ENCODE measurements at regions not wholly inside any gene's neighbourhood (a gene's known extent, or its start where the extent isn't known, plus 50 kb on each side); places are given as distances from the start of the nearest gene placed in this dataset.

DNA sequence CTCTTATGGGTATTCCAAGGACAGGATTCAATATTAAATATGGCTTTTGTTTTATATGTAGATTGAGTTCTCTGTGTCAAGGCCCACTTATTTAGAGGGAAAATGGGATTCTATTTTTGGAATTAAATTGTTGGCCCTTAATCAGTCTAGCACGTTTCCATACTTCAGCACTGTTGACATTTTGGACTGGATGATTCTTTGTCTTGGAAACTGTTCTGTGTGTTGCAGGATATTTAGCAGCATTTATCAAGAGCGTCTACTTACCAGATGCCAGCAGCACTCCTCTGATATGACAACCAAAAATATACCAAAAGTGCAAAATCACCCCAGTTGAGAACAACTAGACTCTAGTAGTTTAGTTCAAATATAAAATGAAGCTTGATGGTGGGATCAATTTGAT, 1027.0 kb upstream of the COX7C start:
- Histone ChIP-seq H3K27me3 (no peaks in the 10 kb centered on the region), H3K4me1 (no peaks in the 10 kb centered on the region), H3K9me3 (peaks cover 0 to 5% (median 1%) of the 10 kb centered on the region in 4 donors), H3K36me3 (no peaks in the 10 kb centered on the region), H3K4me3 (no peak overlapping the region), H3K27ac (no peak overlapping the region)
- WGBS, 2 donors = 54 to 75% methylated on average over 2 of the region's 2 CpGs
- no peak for DNase-seq
- no peak for TF ChIP-seq EP300 (IDR thresholded peaks at IDR 0.05)
- TF ChIP-seq, protein P1, sequence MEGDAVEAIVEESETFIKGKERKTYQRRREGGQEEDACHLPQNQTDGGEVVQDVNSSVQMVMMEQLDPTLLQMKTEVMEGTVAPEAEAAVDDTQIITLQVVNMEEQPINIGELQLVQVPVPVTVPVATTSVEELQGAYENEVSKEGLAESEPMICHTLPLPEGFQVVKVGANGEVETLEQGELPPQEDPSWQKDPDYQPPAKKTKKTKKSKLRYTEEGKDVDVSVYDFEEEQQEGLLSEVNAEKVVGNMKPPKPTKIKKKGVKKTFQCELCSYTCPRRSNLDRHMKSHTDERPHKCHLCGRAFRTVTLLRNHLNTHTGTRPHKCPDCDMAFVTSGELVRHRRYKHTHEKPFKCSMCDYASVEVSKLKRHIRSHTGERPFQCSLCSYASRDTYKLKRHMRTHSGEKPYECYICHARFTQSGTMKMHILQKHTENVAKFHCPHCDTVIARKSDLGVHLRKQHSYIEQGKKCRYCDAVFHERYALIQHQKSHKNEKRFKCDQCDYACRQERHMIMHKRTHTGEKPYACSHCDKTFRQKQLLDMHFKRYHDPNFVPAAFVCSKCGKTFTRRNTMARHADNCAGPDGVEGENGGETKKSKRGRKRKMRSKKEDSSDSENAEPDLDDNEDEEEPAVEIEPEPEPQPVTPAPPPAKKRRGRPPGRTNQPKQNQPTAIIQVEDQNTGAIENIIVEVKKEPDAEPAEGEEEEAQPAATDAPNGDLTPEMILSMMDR (IDR thresholded peaks at IDR 0.05) = no peak
- no peak for TF ChIP-seq POLR2AphosphoS5 (IDR thresholded peaks at IDR 0.05)
- no peak for TF ChIP-seq POLR2A (IDR thresholded peaks at IDR 0.05)
- intact Hi-C loops (cut with DNase I) = no loop called here

DNA sequence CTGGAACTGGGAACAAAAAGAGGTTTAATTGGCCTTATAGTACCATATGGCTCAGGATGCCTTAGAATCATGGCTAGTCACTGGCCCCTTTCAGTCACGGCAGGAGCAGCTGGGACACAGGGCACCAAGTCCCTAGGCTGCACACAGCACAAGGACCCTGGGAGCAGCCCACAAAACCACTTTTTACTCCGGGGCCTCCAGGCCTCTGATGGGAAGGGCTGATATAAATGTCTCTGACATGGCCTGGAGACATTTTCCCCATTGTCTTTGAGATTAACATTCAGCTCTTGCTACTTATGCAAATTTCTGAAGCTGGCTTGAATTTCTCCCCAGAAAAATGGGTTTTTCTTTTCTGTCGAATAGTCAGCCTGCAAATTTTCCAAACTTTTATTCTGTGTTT, 1026.4 kb upstream of the COX7C start:
- DNase-seq = no peak
- 80 to 85% methylated on average over 3 of the region's 3 CpGs for whole genome bisulfite sequencing, 2 donors
- TF ChIP-seq POLR2AphosphoS5 (IDR thresholded peaks at IDR 0.05) (no peak), EP300 (IDR thresholded peaks at IDR 0.05) (no peak), POLR2A (IDR thresholded peaks at IDR 0.05) (no peak)
- TF ChIP-seq, protein P1 (IDR thresholded peaks at IDR 0.05) = no peak
- intact Hi-C loops (cut with DNase I) = no loop called here
- H3K9me3 ChIP-seq = peaks cover 0 to 1% (median under 1%) of the 10 kb centered on the region in 4 donors
- no peaks in the 10 kb centered on the region for H3K4me1 ChIP-seq
- H3K27me3 ChIP-seq = no peaks in the 10 kb centered on the region
- H3K4me3 ChIP-seq = no peak overlapping the region
- H3K27ac ChIP-seq = no peak overlapping the region
- H3K36me3 ChIP-seq = no peaks in the 10 kb centered on the region

DNA sequence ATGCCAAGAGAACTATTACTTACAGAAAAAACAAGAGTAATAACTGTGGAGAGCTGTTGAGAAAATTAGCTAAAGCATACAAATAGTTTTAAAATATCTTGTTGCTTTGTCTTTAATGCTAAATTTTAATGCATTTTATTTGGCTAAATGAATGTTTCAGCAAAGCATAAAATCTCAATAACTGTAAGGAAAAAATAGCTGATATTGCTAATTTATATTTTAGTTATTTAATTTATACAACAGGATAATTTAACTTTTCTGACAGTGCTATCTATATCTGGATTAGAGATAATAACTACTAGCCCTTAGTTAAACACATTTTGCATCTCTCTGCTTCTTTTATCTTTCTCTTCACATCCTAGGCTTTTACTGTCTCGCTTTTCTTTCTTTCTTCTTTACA, 1014.9 kb upstream of the COX7C start:
- intact Hi-C loops (cut with DNase I) = no loop called here
- Histone ChIP-seq H3K27me3 (no peaks in the 10 kb centered on the region), H3K27ac (no peak overlapping the region), H3K36me3 (no peaks in the 10 kb centered on the region), H3K4me3 (no peak overlapping the region), H3K4me1 (no peaks in the 10 kb centered on the region), H3K9me3 (no peaks in the 10 kb centered on the region)
- no peak for DNase-seq
- TF ChIP-seq POLR2AphosphoS5 (IDR thresholded peaks at IDR 0.05) (no peak), EP300 (IDR thresholded peaks at IDR 0.05) (no peak), POLR2A (IDR thresholded peaks at IDR 0.05) (no peak)
- TF ChIP-seq, protein P1 (IDR thresholded peaks at IDR 0.05) = no peak
- WGBS, 2 donors = 85 to 91% methylated on average over 1 of the region's 1 CpG

DNA sequence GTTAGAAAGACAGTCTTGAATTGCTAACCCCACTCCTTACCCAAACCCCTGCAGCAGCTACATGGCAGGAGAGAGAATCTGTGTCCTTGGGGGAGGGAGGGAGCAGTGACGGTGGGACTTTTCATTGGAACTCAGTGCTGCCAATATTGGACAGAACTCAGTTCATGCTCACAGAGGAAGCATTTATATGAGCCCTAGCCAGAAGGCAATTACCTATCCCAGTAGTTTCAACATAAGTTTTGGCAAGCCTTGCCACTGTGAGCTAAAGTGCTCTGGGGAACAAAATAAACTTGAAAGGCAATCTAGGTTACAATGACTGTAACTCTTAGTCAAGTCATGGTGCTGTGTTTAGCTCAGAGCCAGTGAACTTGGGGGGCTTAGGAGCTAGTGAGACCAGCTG, 1013.4 kb upstream of the COX7C start:
- intact Hi-C loops (cut with DNase I) = no loop called here
- DNase-seq = no peak
- Histone ChIP-seq H3K4me1 (no peaks in the 10 kb centered on the region), H3K9me3 (no peaks in the 10 kb centered on the region), H3K27ac (no peak overlapping the region), H3K27me3 (no peaks in the 10 kb centered on the region), H3K4me3 (no peak overlapping the region), H3K36me3 (no peaks in the 10 kb centered on the region)
- WGBS, 2 donors = 30 to 80% methylated on average over 1 of the region's 1 CpG
- no peak for TF ChIP-seq EP300 (IDR thresholded peaks at IDR 0.05)
- TF ChIP-seq POLR2A (IDR thresholded peaks at IDR 0.05) = no peak
- TF ChIP-seq, protein P1 (IDR thresholded peaks at IDR 0.05) = no peak
- TF ChIP-seq POLR2AphosphoS5 (IDR thresholded peaks at IDR 0.05) = no peak

DNA sequence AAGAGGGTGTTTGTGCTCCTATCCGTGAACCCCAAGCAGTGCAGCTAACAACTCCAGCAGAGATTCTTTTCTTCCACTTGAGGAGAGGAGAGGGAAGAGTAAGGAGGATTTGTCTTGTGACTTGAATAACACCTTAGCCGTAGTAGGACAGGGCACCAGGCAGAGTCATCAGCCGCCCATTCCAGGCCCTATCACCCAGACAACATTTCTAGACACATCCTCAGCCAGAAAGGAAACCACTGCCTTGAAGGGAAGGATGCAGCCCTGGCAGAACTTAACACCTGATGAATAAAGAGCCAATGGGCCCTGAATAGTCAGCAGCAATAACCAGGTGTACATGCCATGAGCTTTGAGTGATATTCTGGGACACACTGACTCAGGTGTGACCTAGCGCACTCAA, 1013.0 kb upstream of the COX7C start:
- no peak overlapping the region for H3K4me3 ChIP-seq
- no peaks in the 10 kb centered on the region for H3K36me3 ChIP-seq
- no peak for DNase-seq
- no peaks in the 10 kb centered on the region for H3K9me3 ChIP-seq
- TF ChIP-seq POLR2A (IDR thresholded peaks at IDR 0.05) (no peak), EP300 (IDR thresholded peaks at IDR 0.05) (no peak), POLR2AphosphoS5 (IDR thresholded peaks at IDR 0.05) (no peak)
- TF ChIP-seq, protein P1 (IDR thresholded peaks at IDR 0.05) = no peak
- no peak overlapping the region for H3K27ac ChIP-seq
- H3K4me1 ChIP-seq = no peaks in the 10 kb centered on the region
- no peaks in the 10 kb centered on the region for H3K27me3 ChIP-seq
- 86 to 90% methylated on average over 4 of the region's 4 CpGs for WGBS, 2 donors
- intact Hi-C loops (cut with DNase I) = no loop called here
